ENCODE measurements at regions not wholly inside any gene's neighbourhood (a gene's known extent, or its start where the extent isn't known, plus 50 kb on each side); places are given as distances from the start of the nearest gene placed in this dataset.

GRCh38 chr15:61612111-61612510, 383.0 kb upstream of the RORA start:
- Histone ChIP-seq H3K79me2 (no peaks in the 10 kb centered on the region), H3K4me3 (no peak overlapping the region), H3K4me1 (ENCODE audit: insufficient read depth) (no peaks in the 10 kb centered on the region), H4K20me1 (ENCODE audit: insufficient read depth, poor library complexity, severe bottlenecking) (no peaks in the 10 kb centered on the region), H3K27me3 (no peaks in the 10 kb centered on the region), H3K4me2 (no peak overlapping the region), H2AFZ (no peak overlapping the region), H3K9me3 (ENCODE audit: low read depth) (no peaks in the 10 kb centered on the region), H3K36me3 (replicated peaks; ENCODE audit: insufficient read depth, low read depth) (no peaks in the 10 kb centered on the region), H3K27ac (no peak overlapping the region), H3K9me2 (replicated peaks; ENCODE audit: insufficient read depth) (no peaks in the 10 kb centered on the region)
- no peak for TF ChIP-seq EZH2phosphoT487 (IDR thresholded peaks at IDR 0.05; ENCODE audit: low read depth, severe bottlenecking, unreplicated experiment)
- no peak for TF ChIP-seq EZH2 (IDR thresholded peaks at IDR 0.05; ENCODE audit: borderline replicate concordance)
- TF ChIP-seq CTCF (IDR thresholded peaks at IDR 0.05; ENCODE audit: poor library complexity), result no peak
- DNase-seq (ENCODE audit: low spot score), result no peak

GRCh38 chr15:61605343-61605742, 376.2 kb upstream of the RORA start:
- Histone ChIP-seq H2AFZ (no peak overlapping the region), H3K27ac (no peak overlapping the region), H4K20me1 (ENCODE audit: insufficient read depth, poor library complexity, severe bottlenecking) (no peaks in the 10 kb centered on the region), H3K27me3 (no peaks in the 10 kb centered on the region), H3K9me3 (ENCODE audit: low read depth) (no peaks in the 10 kb centered on the region), H3K79me2 (no peaks in the 10 kb centered on the region), H3K4me1 (ENCODE audit: insufficient read depth) (no peaks in the 10 kb centered on the region), H3K9me2 (replicated peaks; ENCODE audit: insufficient read depth) (no peaks in the 10 kb centered on the region), H3K4me2 (no peak overlapping the region), H3K36me3 (replicated peaks; ENCODE audit: insufficient read depth, low read depth) (no peaks in the 10 kb centered on the region), H3K4me3 (no peak overlapping the region)
- DNase-seq (ENCODE audit: low spot score), result no peak
- no peak for TF ChIP-seq EZH2phosphoT487 (IDR thresholded peaks at IDR 0.05; ENCODE audit: low read depth, severe bottlenecking, unreplicated experiment)
- no peak for TF ChIP-seq EZH2 (IDR thresholded peaks at IDR 0.05; ENCODE audit: borderline replicate concordance)
- TF ChIP-seq CTCF (IDR thresholded peaks at IDR 0.05; ENCODE audit: poor library complexity), result no peak
- WGBS (ENCODE audit: low lambda C conversion rate, missing lambda C conversion rate), result 96% methylated on average over 6 of the region's 6 CpGs

GRCh38 chr15:61598655-61599054, 369.6 kb upstream of the RORA start:
- Histone ChIP-seq H3K27ac (no peak overlapping the region), H3K4me2 (no peak overlapping the region), H3K9me3 (ENCODE audit: low read depth) (no peaks in the 10 kb centered on the region), H3K9me2 (replicated peaks; ENCODE audit: insufficient read depth) (no peaks in the 10 kb centered on the region), H3K36me3 (replicated peaks; ENCODE audit: insufficient read depth, low read depth) (no peaks in the 10 kb centered on the region), H3K4me3 (no peak overlapping the region), H4K20me1 (ENCODE audit: insufficient read depth, poor library complexity, severe bottlenecking) (no peaks in the 10 kb centered on the region), H3K27me3 (peaks cover 4% of the 10 kb centered on the region), H3K4me1 (ENCODE audit: insufficient read depth) (no peaks in the 10 kb centered on the region), H2AFZ (no peak overlapping the region), H3K79me2 (no peaks in the 10 kb centered on the region)
- TF ChIP-seq CTCF (IDR thresholded peaks at IDR 0.05; ENCODE audit: poor library complexity) (no peak), EZH2phosphoT487 (IDR thresholded peaks at IDR 0.05; ENCODE audit: low read depth, severe bottlenecking, unreplicated experiment) (no peak), EZH2 (IDR thresholded peaks at IDR 0.05; ENCODE audit: borderline replicate concordance) (no peak)
- WGBS (ENCODE audit: low lambda C conversion rate, missing lambda C conversion rate), result 85% methylated on average over 11 of the region's 11 CpGs
- DNase-seq (ENCODE audit: low spot score), result no peak

- Histone ChIP-seq H3K9me2 (replicated peaks; ENCODE audit: insufficient read depth) (no peaks in the 10 kb centered on the region), H3K4me2 (no peak overlapping the region), H4K20me1 (ENCODE audit: insufficient read depth, poor library complexity, severe bottlenecking) (no peaks in the 10 kb centered on the region), H3K9me3 (ENCODE audit: low read depth) (no peaks in the 10 kb centered on the region), H3K36me3 (replicated peaks; ENCODE audit: insufficient read depth, low read depth) (no peaks in the 10 kb centered on the region), H3K4me3 (no peak overlapping the region), H3K27ac (no peak overlapping the region), H3K79me2 (no peaks in the 10 kb centered on the region), H3K4me1 (ENCODE audit: insufficient read depth) (no peaks in the 10 kb centered on the region), H3K27me3 (no peaks in the 10 kb centered on the region), H2AFZ (no peak overlapping the region)
- WGBS (ENCODE audit: low lambda C conversion rate, missing lambda C conversion rate), result 70% methylated on average over 5 of the region's 5 CpGs
- peak; percentile 47 for DNase-seq (ENCODE audit: low spot score)
- TF ChIP-seq EZH2 (IDR thresholded peaks at IDR 0.05; ENCODE audit: borderline replicate concordance) (no peak), CTCF (IDR thresholded peaks at IDR 0.05; ENCODE audit: poor library complexity) (no peak), EZH2phosphoT487 (IDR thresholded peaks at IDR 0.05; ENCODE audit: low read depth, severe bottlenecking, unreplicated experiment) (no peak)
Measured at GRCh38 chr15:61584410-61584809, 355.3 kb upstream of the RORA start.
